T-helper 2 cell treated with Interferon-gamma antibody and Interleukin-4, amounts not matched to agents 5 μg/mL and 100 μg/mL, for 36 hours (primary cell): ENCODE measurements at regions not wholly inside any gene's neighbourhood (a gene's known extent, or its start where the extent isn't known, plus 50 kb on each side); places are given as distances from the start of the nearest gene placed in this dataset.
"Not testable (repeated sequence)": the region's sequence is repeated elsewhere in the genome, so short reads cannot be mapped to it uniquely, and the experiment has no call there.

Source experiments
- DNase-seq: peaks from one replicate; pipeline ENCODE4 v3.0.0; 2021; ENCODE audit warnings: low spot score
- H3K27ac Mint-ChIP-seq: one replicate; pipeline ENCODE4 v1.8.0; 2021; ENCODE audit warnings: mild to moderate bottlenecking, mixed read lengths
- H3K27me3 Mint-ChIP-seq: one replicate; pipeline ENCODE4 v1.8.0; 2021; ENCODE audit warnings: low read depth, mixed read lengths
- H3K36me3 Mint-ChIP-seq: one replicate; pipeline ENCODE4 v1.8.0; 2021; ENCODE audit warnings: low read depth, mixed read lengths
- H3K4me1 Mint-ChIP-seq: one replicate; pipeline ENCODE4 v1.8.0; 2021; ENCODE audit warnings: low read depth, mixed read lengths
- H3K4me3 Mint-ChIP-seq: one replicate; pipeline ENCODE4 v1.8.0; 2022; ENCODE audit warnings: mild to moderate bottlenecking, moderate library complexity, mixed read lengths
- H3K9me3 Mint-ChIP-seq: one replicate; pipeline ENCODE4 v1.8.0; 2021; ENCODE audit warnings: mixed read lengths

DNA sequence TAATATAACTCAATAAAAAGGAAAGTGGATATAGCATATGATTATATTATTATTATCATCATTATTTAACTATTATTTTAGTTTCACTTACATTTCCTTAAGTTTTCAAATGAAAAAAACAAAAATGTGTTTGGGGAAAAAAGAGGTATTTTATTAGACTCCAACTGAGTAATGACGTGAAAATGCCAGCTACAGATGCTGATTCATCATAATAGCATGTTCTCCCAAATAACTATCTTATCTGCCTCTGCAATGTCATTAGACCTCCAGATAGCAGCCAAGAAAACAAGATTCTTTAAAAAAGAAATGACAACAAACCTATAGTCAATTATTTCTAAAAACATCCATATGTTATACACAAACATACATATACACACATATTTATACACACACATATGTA is 1071.9 kb upstream of the TMPRSS15 start:
- peaks cover 46% of the 10 kb centered on the region for H3K9me3 Mint-ChIP-seq
- H3K4me3 Mint-ChIP-seq: no peak overlapping the region
- no peak overlapping the region for H3K27ac Mint-ChIP-seq
- H3K4me1 Mint-ChIP-seq: no peaks in the 10 kb centered on the region
- H3K27me3 Mint-ChIP-seq: no peaks in the 10 kb centered on the region
- no peak for DNase-seq
- H3K36me3 Mint-ChIP-seq: no peaks in the 10 kb centered on the region

DNA sequence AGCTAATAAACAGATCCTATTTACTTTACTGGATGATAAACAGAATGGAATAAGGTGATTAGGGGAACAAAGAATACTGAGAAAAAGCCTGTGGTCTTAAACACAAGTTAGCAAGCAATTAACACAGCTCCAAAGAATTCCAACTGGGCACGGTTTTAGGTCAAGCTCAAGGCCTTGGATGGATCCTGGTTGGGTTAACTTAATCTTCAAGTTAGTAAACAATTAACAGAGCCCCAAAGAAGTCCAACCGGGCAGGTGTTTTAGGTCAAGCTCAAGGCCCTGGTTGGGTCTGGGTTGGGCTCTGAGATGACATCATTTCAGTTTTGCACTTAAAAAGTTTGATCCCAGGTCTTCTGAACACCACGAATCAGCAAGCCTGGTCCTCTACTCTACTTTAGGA is 1086.3 kb upstream of the TMPRSS15 start:
- Mint-ChIP-seq H3K4me3 (no peak overlapping the region), H3K36me3 (no peaks in the 10 kb centered on the region), H3K27ac (no peak overlapping the region), H3K27me3 (no peaks in the 10 kb centered on the region), H3K4me1 (no peaks in the 10 kb centered on the region), H3K9me3 (peaks cover 37% of the 10 kb centered on the region)
- no peak for DNase-seq

DNA sequence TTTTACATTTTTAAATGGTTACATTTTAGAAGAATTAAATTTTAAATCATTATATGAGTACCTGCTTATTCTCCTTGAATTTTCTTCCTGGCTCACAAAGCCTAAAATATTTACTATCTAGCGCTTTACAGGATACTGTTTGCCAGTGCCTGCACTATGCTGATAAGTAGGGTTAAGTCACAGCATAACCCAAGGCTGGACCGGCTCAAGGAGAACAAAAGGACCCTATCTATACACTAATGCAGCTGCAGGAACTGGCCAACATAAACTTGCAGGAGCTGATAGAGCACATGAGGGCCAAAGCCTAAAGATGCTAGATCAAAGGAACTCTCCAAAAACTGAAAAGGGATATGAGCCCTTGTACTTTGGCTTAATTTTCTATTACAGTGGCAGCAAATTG is 1086.9 kb upstream of the TMPRSS15 start:
- H3K4me1 Mint-ChIP-seq: no peaks in the 10 kb centered on the region
- H3K27ac Mint-ChIP-seq: no peak overlapping the region

DNA sequence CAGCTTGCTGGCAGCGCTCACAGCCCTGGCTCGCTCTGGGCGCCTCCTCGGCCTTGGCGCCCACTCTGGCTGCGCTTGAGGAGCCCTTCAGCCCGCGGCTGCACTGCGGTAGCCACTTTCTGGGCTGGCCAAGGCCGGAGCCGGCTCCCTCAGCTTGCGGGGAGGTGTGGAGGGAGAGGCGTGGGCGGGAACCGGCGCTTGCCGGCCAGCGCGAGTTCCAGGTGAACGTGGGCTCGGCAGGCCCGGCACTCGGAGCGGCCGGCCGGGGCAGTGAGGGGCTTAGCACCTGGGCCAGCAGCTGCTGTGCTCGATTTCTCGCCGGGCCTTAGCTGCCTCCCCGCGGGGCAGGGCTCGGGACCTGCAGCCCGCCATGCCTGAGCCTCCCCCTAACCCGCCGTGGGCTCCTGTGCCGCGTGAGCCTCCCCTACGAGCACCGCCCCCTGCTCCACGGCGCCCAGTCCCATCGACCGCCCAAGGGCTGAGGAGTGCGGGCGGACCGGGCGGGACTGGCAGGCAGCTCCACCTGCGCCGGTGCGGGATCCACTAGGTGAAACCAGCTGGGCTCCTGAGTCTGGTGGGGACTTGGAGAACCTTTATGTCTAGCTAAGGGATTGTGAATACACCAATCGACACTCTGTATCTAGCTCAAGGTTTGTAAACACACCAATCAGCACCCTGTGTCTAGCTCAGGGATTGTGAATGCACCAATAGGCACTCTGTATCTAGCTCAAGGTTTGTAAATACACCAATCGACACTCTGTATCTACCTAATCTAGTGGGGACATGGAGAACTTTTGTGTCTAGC is 1090.1 kb upstream of the TMPRSS15 start:
- H3K27ac Mint-ChIP-seq, H3K4me3 Mint-ChIP-seq, DNase-seq, H3K4me1 Mint-ChIP-seq, H3K27me3 Mint-ChIP-seq, H3K36me3 Mint-ChIP-seq: not testable (repeated sequence)
- peaks cover 35% of the 10 kb centered on the region for H3K9me3 Mint-ChIP-seq

More for the DNA sequence above, 1086.9 kb upstream of the TMPRSS15 start:
- Mint-ChIP-seq H3K27me3 (no peaks in the 10 kb centered on the region), H3K9me3 (peaks cover 39% of the 10 kb centered on the region), H3K4me3 (no peak overlapping the region), H3K36me3 (no peaks in the 10 kb centered on the region)
- no peak for DNase-seq

DNA sequence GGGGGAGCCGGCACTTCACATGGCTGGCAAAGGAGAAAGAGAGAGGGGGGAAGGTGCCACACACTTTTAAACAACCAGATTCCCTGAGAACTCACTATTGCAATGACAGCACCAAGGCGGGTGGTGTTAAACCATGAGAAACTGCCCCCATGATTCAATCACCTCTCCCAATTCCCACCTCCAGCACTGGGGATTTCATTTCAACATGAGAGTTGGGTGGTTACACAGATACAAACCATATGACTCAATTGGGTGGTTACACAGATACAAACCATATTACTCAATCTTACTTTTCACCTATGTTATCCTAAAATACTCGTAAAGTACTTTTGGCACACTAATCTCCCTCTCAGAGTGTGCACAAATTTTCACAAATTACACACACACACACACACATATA is 1097.5 kb upstream of the TMPRSS15 start:
- H3K4me3 Mint-ChIP-seq: no peak overlapping the region
- no peaks in the 10 kb centered on the region for H3K36me3 Mint-ChIP-seq
- peaks cover 36% of the 10 kb centered on the region for H3K9me3 Mint-ChIP-seq
- no peaks in the 10 kb centered on the region for H3K27me3 Mint-ChIP-seq
- DNase-seq: no peak
- H3K4me1 Mint-ChIP-seq: no peaks in the 10 kb centered on the region
- no peak overlapping the region for H3K27ac Mint-ChIP-seq

DNA sequence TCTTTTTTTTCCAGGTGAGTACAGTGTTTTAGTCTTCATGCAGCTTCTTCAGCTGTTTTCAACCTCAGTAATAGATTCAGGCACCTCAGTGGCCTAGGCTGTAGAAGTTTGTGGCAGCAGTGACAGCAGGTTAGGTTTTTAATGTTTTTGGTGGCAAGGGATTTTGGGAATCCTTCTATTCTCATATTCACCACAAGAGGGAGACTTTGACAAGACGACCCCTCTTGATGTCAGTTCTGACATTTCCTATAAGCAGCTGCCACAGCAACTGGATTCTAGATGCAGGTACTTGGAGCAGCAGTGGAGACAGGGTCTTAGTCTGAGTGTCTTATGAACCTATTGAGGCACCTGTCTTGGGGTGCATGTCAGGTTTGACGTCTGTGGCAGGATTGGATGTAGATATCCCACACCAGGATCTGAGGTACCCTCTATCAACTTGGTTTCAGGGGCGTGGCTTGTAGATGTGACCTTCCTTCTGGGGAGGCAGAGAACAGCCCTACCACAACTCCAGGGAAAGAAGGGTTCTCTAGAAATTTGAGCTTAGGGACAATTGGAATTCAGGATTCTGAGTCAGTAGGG is 1104.2 kb upstream of the TMPRSS15 start:
- Mint-ChIP-seq H3K4me3 (no peak overlapping the region), H3K4me1 (no peaks in the 10 kb centered on the region), H3K27me3 (no peaks in the 10 kb centered on the region), H3K27ac (no peak overlapping the region), H3K9me3 (peaks cover 52% of the 10 kb centered on the region), H3K36me3 (no peaks in the 10 kb centered on the region)
- DNase-seq: no peak

DNA sequence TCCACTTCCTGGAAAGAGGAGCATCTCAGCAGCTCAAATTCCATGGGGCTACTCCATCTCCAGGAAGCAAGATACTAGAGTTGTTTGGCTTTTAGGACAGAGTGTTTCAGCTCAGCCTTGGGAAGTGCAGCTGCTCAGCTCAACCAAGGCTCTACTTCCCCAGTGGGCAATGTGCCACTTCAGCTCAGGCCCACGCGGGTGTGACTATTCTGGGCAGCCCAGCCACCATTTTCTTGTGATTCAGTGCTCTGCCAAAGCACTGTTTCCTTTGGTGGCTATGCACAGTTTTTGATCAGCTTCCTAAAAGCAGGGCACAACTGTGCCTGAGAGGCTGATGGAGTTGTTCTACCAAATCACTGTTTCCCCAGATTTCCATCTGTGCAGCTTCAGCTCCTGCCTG is 1104.9 kb upstream of the TMPRSS15 start:
- Mint-ChIP-seq H3K9me3 (peaks cover 46% of the 10 kb centered on the region), H3K36me3 (no peaks in the 10 kb centered on the region), H3K27me3 (no peaks in the 10 kb centered on the region), H3K4me3 (no peak overlapping the region), H3K4me1 (no peaks in the 10 kb centered on the region), H3K27ac (no peak overlapping the region)
- DNase-seq: no peak

DNA sequence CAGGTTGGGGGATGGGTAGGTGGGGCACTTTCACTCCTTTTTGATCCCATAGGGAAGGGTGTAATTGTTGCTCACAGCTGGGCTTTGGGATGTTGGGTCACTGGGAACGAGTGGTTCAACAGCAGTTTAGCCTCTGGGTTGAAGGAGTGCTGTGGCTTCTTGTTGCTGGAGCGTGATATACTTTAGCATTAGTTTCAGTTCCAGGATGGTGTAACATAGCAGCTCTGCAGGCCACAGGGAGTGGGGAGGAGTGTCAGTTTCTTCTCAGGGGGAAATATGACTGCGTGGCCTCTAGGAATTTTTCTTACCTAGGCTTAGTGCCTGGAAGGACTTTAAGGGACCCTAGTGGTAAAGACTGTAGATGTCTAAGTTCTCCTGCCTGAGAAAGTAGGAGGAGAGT is 1105.3 kb upstream of the TMPRSS15 start:
- no peaks in the 10 kb centered on the region for H3K27me3 Mint-ChIP-seq
- H3K27ac Mint-ChIP-seq: no peak overlapping the region
- H3K4me3 Mint-ChIP-seq: no peak overlapping the region
- DNase-seq: no peak
- peaks cover 48% of the 10 kb centered on the region for H3K9me3 Mint-ChIP-seq
- no peaks in the 10 kb centered on the region for H3K4me1 Mint-ChIP-seq
- no peaks in the 10 kb centered on the region for H3K36me3 Mint-ChIP-seq

DNA sequence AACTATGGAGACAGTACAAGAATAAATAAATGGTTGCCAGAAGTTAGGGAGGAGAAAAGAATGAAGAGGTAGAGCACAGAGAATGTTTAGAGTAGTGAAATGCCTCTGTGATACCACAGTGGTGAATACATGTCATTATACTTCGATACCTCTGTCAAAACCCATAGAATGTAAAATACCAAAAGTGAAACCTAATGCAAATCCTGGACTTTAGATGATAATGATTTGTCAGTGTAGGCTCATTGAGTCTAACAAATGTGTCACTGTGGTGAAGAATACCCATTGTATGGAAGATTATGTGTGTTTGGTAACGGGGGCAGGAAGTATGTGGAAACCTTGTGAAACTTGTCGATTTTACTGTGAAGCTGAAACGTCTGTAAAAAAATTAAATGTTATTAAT is 1106.5 kb upstream of the TMPRSS15 start:
- H3K4me3 Mint-ChIP-seq: no peak overlapping the region
- no peak overlapping the region for H3K27ac Mint-ChIP-seq
- no peaks in the 10 kb centered on the region for H3K4me1 Mint-ChIP-seq
- H3K27me3 Mint-ChIP-seq: no peaks in the 10 kb centered on the region
- DNase-seq: no peak
- H3K9me3 Mint-ChIP-seq: peaks cover 49% of the 10 kb centered on the region
- H3K36me3 Mint-ChIP-seq: no peaks in the 10 kb centered on the region

DNA sequence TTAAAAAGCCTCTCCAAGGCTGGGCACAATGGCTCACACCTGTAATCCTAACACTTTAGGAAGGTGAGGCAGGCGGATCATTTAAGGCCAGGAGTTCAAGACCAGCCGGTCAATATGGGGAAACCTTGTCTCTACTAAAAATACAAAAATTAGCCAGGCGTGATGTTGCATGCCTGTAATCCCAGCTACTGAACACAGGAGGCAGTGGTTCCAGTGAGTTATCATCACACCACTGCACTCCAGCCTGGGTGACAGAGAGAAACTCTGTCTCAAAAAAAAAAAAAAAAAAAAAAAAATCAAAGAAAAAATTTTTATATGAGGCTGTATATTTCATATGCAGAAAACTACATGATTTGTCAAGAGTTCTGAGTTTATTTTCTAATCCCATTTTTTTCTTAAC is 1107.1 kb upstream of the TMPRSS15 start:
- Mint-ChIP-seq H3K27ac (no peak overlapping the region), H3K36me3 (no peaks in the 10 kb centered on the region), H3K9me3 (peaks cover 53% of the 10 kb centered on the region)

DNA sequence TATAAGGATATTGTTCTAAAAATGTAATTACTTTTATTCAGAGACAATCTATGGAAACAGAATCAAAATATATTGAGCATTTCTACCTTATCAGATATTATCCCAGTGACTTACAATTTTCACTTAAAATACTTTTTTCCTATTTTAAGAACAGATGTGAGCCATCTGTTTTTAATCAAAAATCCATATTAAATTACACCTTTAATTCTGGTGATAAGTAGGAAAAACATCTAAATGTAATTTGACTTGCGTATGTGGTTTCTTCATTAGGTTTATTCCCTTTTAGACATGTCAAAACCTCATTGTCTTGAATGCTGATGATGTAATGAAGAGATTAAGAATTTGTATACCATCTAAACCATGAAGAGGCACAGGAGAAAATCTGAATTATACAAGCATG is 1118.8 kb upstream of the TMPRSS15 start:
- DNase-seq: no peak
- Mint-ChIP-seq H3K27me3 (no peaks in the 10 kb centered on the region), H3K9me3 (peaks cover 43% of the 10 kb centered on the region), H3K4me1 (no peaks in the 10 kb centered on the region), H3K36me3 (no peaks in the 10 kb centered on the region), H3K4me3 (no peak overlapping the region), H3K27ac (no peak overlapping the region)

More for the DNA sequence above, 1107.1 kb upstream of the TMPRSS15 start:
- Mint-ChIP-seq H3K4me1 (no peaks in the 10 kb centered on the region), H3K4me3 (no peak overlapping the region), H3K27me3 (no peaks in the 10 kb centered on the region)
- DNase-seq: no peak

DNA sequence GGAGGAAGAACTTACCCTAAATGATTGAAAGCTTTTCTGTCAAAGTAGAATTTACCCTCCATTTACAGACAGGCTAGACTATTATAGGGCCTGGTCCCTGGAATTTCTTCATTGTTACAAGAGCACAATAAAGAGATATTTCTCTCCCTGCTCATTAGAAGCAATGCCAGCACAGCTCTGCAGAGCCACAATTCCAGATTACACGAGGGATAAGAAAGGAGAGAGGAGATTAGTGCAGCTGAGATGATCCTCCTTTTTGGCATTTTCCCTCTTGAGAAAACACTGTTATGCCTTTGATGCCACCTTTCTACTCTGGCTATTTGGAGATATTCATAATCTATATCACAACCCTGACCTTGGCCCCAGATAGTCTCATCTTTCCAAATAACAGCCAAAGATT is 1119.5 kb upstream of the TMPRSS15 start:
- Mint-ChIP-seq H3K9me3 (peaks cover 43% of the 10 kb centered on the region), H3K27ac (no peak overlapping the region), H3K36me3 (no peaks in the 10 kb centered on the region), H3K4me1 (no peaks in the 10 kb centered on the region), H3K4me3 (no peak overlapping the region), H3K27me3 (no peaks in the 10 kb centered on the region)
- DNase-seq: no peak

DNA sequence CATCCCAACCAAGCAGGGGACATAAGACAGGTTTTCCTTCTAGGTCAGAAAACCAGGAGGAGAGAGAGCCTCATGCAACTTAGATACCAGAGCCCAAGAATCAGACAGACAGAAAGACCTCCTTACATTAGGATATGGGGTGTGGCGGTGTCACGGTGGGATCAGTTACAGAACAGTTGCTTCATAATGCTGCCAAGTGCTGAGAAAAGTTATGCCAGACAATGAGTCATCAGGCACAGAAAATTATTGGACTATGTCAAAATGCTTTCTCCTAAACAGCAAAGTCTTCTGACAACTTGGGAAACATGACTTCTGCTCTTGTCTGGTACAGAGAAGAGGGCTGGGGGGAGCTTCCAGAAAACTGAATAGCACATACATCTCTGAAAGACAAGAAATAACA is 1120.2 kb upstream of the TMPRSS15 start:
- Mint-ChIP-seq H3K36me3 (no peaks in the 10 kb centered on the region), H3K27me3 (no peaks in the 10 kb centered on the region), H3K4me3 (no peak overlapping the region), H3K4me1 (no peaks in the 10 kb centered on the region), H3K27ac (no peak overlapping the region), H3K9me3 (peaks cover 40% of the 10 kb centered on the region)
- no peak for DNase-seq

DNA sequence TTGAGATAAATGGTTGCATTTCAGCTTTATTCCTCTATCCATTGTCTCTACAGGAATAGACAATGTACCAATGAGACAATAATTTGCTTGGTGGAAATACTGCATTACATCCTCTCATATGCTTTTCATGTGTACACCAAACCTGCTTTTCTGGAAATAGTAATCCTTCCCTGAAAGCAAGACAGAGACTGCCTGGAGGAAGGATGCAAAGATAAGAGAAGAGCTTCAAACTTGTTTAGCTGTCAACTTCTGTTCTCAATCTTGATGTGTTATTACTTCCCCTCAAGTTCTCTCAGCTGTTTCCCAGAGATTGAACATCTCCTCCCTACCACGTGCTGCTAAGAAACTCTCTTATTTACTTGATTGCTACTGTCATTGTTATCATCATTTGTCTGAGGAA is 1125.4 kb upstream of the TMPRSS15 start:
- no peaks in the 10 kb centered on the region for H3K27me3 Mint-ChIP-seq
- no peak overlapping the region for H3K27ac Mint-ChIP-seq
- peaks cover 25% of the 10 kb centered on the region for H3K9me3 Mint-ChIP-seq
- H3K4me3 Mint-ChIP-seq: no peak overlapping the region
- no peak for DNase-seq
- H3K36me3 Mint-ChIP-seq: no peaks in the 10 kb centered on the region
- no peaks in the 10 kb centered on the region for H3K4me1 Mint-ChIP-seq

DNA sequence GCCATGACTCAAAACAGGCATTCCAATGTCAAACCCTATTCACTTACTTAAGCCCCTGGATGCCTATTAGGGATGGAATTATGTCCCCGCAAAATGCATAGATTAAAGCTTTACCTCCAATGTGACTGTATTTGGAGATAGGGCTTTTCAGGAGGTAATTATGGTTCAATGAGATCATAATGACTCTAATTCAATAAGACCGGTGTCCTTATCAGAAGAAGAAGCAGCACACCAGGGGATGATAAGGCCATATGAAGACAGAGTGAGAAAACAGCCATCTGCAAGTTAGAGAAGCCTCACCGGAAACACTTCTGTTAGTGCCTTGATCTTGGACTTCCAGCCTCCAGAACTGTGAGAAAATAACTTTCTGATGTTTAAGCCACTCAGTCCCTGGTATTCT is 1131.8 kb upstream of the TMPRSS15 start:
- Mint-ChIP-seq H3K27me3 (no peaks in the 10 kb centered on the region), H3K27ac (no peak overlapping the region), H3K9me3 (peaks cover 23% of the 10 kb centered on the region), H3K36me3 (no peaks in the 10 kb centered on the region), H3K4me3 (no peak overlapping the region), H3K4me1 (no peaks in the 10 kb centered on the region)
- no peak for DNase-seq
